HPDE6-E6E7 (cell line): ENCODE measurements at regions not wholly inside any gene's neighbourhood (a gene's known extent, or its start where the extent isn't known, plus 50 kb on each side); places are given as distances from the start of the nearest gene placed in this dataset.
"Not testable (repeated sequence)": the region's sequence is repeated elsewhere in the genome, so short reads cannot be mapped to it uniquely, and the experiment has no call there.

Experiments
- DNase-seq: peaks from one replicate; pipeline ENCODE4 v3.0.0; 2011; ENCODE audit warnings: missing footprints; ENCODE audit errors: extremely low spot score

- no peak for DNase-seq
Observed at GRCh38 chr5:174520420-174521396, 203.7 kb upstream of the MSX2 start.

- no peak for DNase-seq
Observed at GRCh38 chr5:174521449-174521848, 202.9 kb upstream of the MSX2 start.

GRCh38 chr5:174522480-174523260, 201.7 kb upstream of the MSX2 start:
- DNase-seq, result no peak

GRCh38 chr5:174523311-174524071, 200.9 kb upstream of the MSX2 start:
- DNase-seq, result no peak

- DNase-seq, result no peak
Observed at GRCh38 chr5:174524351-174524750, 200.0 kb upstream of the MSX2 start.

GRCh38 chr5:174526177-174526576, 198.2 kb upstream of the MSX2 start:
- no peak for DNase-seq

GRCh38 chr5:174527916-174528540, 196.4 kb upstream of the MSX2 start:
- no peak for DNase-seq

- no peak for DNase-seq
Observed at GRCh38 chr5:174528821-174529544, 195.4 kb upstream of the MSX2 start.

GRCh38 chr5:174529925-174530681, 194.3 kb upstream of the MSX2 start:
- DNase-seq, result no peak

GRCh38 chr5:174531782-174532191, 192.6 kb upstream of the MSX2 start:
- DNase-seq, result no peak

- DNase-seq, result peak; percentile 80
Observed at GRCh38 chr5:174532455-174533453, 191.6 kb upstream of the MSX2 start.

GRCh38 chr5:174533751-174534241, 190.6 kb upstream of the MSX2 start:
- peak; percentile 39 for DNase-seq

- DNase-seq, result no peak
Observed at GRCh38 chr5:174535669-174536068, 188.7 kb upstream of the MSX2 start.

- not testable (repeated sequence) for DNase-seq
Observed at GRCh38 chr5:174539823-174540222, 184.6 kb upstream of the MSX2 start.

GRCh38 chr5:174542037-174542436, 182.3 kb upstream of the MSX2 start:
- DNase-seq, result no peak

GRCh38 chr5:174542471-174542870, 181.9 kb upstream of the MSX2 start:
- no peak for DNase-seq

- DNase-seq, result no peak
Observed at GRCh38 chr5:174545926-174546325, 178.5 kb upstream of the MSX2 start.

GRCh38 chr5:174547814-174548213, 176.6 kb upstream of the MSX2 start:
- no peak for DNase-seq

- no peak for DNase-seq
Observed at GRCh38 chr5:174549254-174549653, 175.1 kb upstream of the MSX2 start.
